Endothelial cell of umbilical vein (primary cell): ENCODE measurements at regions not wholly inside any gene's neighbourhood (a gene's known extent, or its start where the extent isn't known, plus 50 kb on each side); places are given as distances from the start of the nearest gene placed in this dataset.

Source experiments
- BruUV-seq: library from RNA; stranded (reverse); fragments of 400-500 nt; replicated peaks from 2 replicates; lab custom pipeline; 2021; lab: Mats Ljungman, UMichigan
- CTCF ChIA-PET: fragments of 300-600, 350-600 bp; sonication (Branson Sonifier 250); formaldehyde crosslinking; loops from one replicate; lab custom pipeline; 2021; ENCODE audit warnings: antibody characterized with exemption, inconsistent platforms; lab: Charles Lee
- POLR2A ChIA-PET: fragments of 300-600, 350-600 bp; sonication (Branson Sonifier 250); formaldehyde crosslinking; loops from one replicate; lab custom pipeline; 2021; ENCODE audit warnings: antibody characterized with exemption, inconsistent platforms; lab: Charles Lee
- DNase-seq: peaks from one replicate; pipeline ENCODE4 v3.0.0-alpha.2; 2011; ENCODE audit warnings: low read depth, low spot score
- FAIRE-seq: peaks from 2 replicates; lab custom pipeline; 2011; peaks lifted over from hg19 to GRCh38; lab: Jason Lieb, UNC
- H2AFZ ChIP-seq: 2 replicates; pipeline ENCODE4 v1.6.0; 2012; ENCODE audit warnings: low read depth, low read length, control low read depth, inconsistent platforms
- H3K27ac ChIP-seq: 2 replicates; pipeline ENCODE4 v1.5.1; 2011; ENCODE audit warnings: low read depth, mild to moderate bottlenecking, control low read depth, low read length, moderate library complexity; ENCODE audit not compliant: insufficient read depth
- H3K27me3 ChIP-seq, 2 experiments: 2 replicates each; pipeline versions ENCODE4 v1.6.0 to v1.6.1; 2011; ENCODE audit warnings: low read length in 2 of 2, mixed read lengths in 1 of 2; ENCODE audit not compliant: control insufficient read depth in 2 of 2, insufficient read depth in 2 of 2
- H3K36me3 ChIP-seq, 2 experiments: 2 replicates in 1 of 2; 3 replicates in 1 of 2; pipeline ENCODE4 v1.5.1; 2011; ENCODE audit warnings: low read length in 2 of 2, mild to moderate bottlenecking in 1 of 2, moderate library complexity in 1 of 2; ENCODE audit not compliant: control insufficient read depth in 2 of 2, insufficient read depth in 2 of 2; ENCODE audit errors: extremely low read depth in 1 of 2
- H3K4me1 ChIP-seq: 3 replicates; pipeline ENCODE4 v1.5.1; 2011; ENCODE audit warnings: mild to moderate bottlenecking, low read length; ENCODE audit not compliant: control insufficient read depth, insufficient read depth; ENCODE audit errors: extremely low read depth
- H3K4me2 ChIP-seq: 2 replicates; pipeline ENCODE4 v1.6.1; 2011; ENCODE audit warnings: low read length, control low read depth, mixed read lengths; ENCODE audit not compliant: insufficient read depth
- H3K4me3 ChIP-seq, 3 experiments: fragments of 200-600 bp in 1 of 3; sonication (generic), shearing (Covaris generic) in 1 of 3; replicated peaks in 1 of 3; 2 replicates each; pipeline ENCODE4 v1.5.1; 2011 to 2016; ENCODE audit warnings: control low read depth in 3 of 3, low read length in 3 of 3, mild to moderate bottlenecking in 2 of 3, inconsistent platforms in 1 of 3, low read depth in 1 of 3, moderate library complexity in 1 of 3; ENCODE audit not compliant: insufficient read depth in 1 of 3
- H3K79me2 ChIP-seq: 2 replicates; pipeline ENCODE4 v1.6.0; 2012; ENCODE audit warnings: low read length, inconsistent platforms; ENCODE audit not compliant: control insufficient read depth, insufficient read depth
- H3K9ac ChIP-seq: replicated peaks from 2 replicates; pipeline ENCODE3; 2011; ENCODE audit warnings: low read length, control low read depth; ENCODE audit not compliant: insufficient read depth; ENCODE audit errors: extremely low read depth
- H3K9me1 ChIP-seq: replicated peaks from 3 replicates; pipeline ENCODE4 v1.6.0; 2011; ENCODE audit warnings: mild to moderate bottlenecking, low read length; ENCODE audit not compliant: control insufficient read depth, insufficient read depth; ENCODE audit errors: extremely low read depth
- H3K9me3 ChIP-seq: replicated peaks from 2 replicates; pipeline ENCODE4 v1.5.1; 2012; ENCODE audit warnings: low read length, inconsistent platforms; ENCODE audit not compliant: control insufficient read depth, insufficient read depth
- H4K20me1 ChIP-seq: replicated peaks from 2 replicates; pipeline ENCODE3; 2011; ENCODE audit warnings: mild to moderate bottlenecking, low read length; ENCODE audit not compliant: control insufficient read depth, insufficient read depth; ENCODE audit errors: extremely low read depth
- EZH2 ChIP-seq: IDR thresholded peaks from 2 replicates; pipeline ENCODE4 v1.6.1; 2012; ENCODE audit warnings: borderline replicate concordance, low read depth, mild to moderate bottlenecking, moderate library complexity, low read length, inconsistent platforms; ENCODE audit not compliant: severe bottlenecking
- FOS ChIP-seq: IDR thresholded peaks from 2 replicates; pipeline ENCODE4 v1.6.1; 2011; ENCODE audit warnings: mild to moderate bottlenecking, low read length, moderate library complexity, borderline replicate concordance; ENCODE audit not compliant: insufficient read depth
- GATA2 ChIP-seq: IDR thresholded peaks from 2 replicates; pipeline ENCODE4 v1.7.0; 2011; ENCODE audit warnings: low read depth, mild to moderate bottlenecking, moderate library complexity, mixed read lengths, low read length; ENCODE audit not compliant: insufficient read length, insufficient read depth
- JUN ChIP-seq: IDR thresholded peaks from 2 replicates; pipeline ENCODE4 v1.6.1; 2011; ENCODE audit warnings: borderline replicate concordance, low read depth; ENCODE audit not compliant: insufficient read length, insufficient read depth
- MYC ChIP-seq: IDR thresholded peaks from one replicate; pipeline ENCODE4 v1.6.1; 2011; ENCODE audit warnings: mild to moderate bottlenecking, low read depth, low read length
- POLR2A ChIP-seq: IDR thresholded peaks from 2 replicates; pipeline ENCODE4 v1.6.1; 2012; ENCODE audit warnings: low read depth, mild to moderate bottlenecking, control low read depth, low read length
- POLR2AphosphoS5 ChIP-seq: IDR thresholded peaks from 2 replicates; pipeline ENCODE4 v1.6.1; 2012; ENCODE audit warnings: low read depth, mild to moderate bottlenecking, control low read depth, low read length, moderate library complexity; ENCODE audit not compliant: insufficient read depth
- dilution Hi-C: fragments of 300-500 bp; cut with MboI; formaldehyde crosslinking; loops from one replicate; pipeline ENCODE4 v1.15.0; 2019; ENCODE audit warnings: low sequenced_read_pairs; ENCODE audit not compliant: extremely low pct_ligation_motif_present
- intact Hi-C: fragments of 100-400 bp; cut with micrococcal nuclease; formaldehyde crosslinking; loops from one replicate; pipeline ENCODE4 v1.10.0; 2022
- TF ChIP-seq, protein P1 (sequence below), 2 donors: IDR thresholded peaks; 1 replicate in 1 of 2; 2 replicates in 1 of 2; pipeline ENCODE4 v1.5.1; 2011; ENCODE audit warnings: low read length in 2 of 2, mild to moderate bottlenecking in 2 of 2, moderate library complexity in 2 of 2, control low read depth in 1 of 2, inconsistent platforms in 1 of 2, low read depth in 1 of 2; ENCODE audit not compliant: insufficient read depth in 1 of 2; ENCODE audit errors: extremely low read depth in 1 of 2
- TF ChIP-seq, protein P2 (sequence below): IDR thresholded peaks from 2 replicates; pipeline ENCODE4 v1.6.1; 2011; ENCODE audit not compliant: insufficient read depth, insufficient read length

DNA sequence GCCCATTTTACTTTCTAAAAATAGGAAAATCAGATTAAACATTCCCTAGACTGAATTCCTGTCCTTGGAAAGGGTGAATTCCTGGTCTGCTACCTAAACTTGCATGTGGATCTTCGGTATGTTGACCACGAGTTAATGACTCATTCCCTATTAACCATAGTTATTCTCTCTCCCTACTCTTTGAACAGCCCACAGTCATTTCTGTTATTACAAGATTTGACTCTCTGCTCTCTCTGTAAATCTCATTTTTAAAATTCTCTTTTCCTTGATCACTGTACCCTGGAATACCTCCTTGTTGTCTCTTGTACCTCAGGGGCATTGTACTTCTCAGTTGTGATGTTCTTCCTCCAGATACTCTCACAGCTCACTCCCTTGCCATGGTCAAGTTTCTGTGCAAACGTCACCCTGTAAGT lies 92.0 kb upstream of the GULP1 start:
- Histone ChIP-seq H3K9me3 (no peaks in the 10 kb centered on the region), H4K20me1 (no peaks in the 10 kb centered on the region), H3K27me3 (no peaks in the 10 kb centered on the region), H3K4me1 (no peaks in the 10 kb centered on the region), H3K4me3 (no peak overlapping the region), H3K79me2 (no peaks in the 10 kb centered on the region), H2AFZ (no peak overlapping the region), H3K4me2 (no peak overlapping the region), H3K27ac (no peak overlapping the region), H3K9ac (no peak overlapping the region), H3K36me3 (no peaks in the 10 kb centered on the region), H3K9me1 (no peaks in the 10 kb centered on the region)
- POLR2A ChIA-PET = no interaction called here
- no TSS peak for BruUV-seq
- DNase-seq (no peak), FAIRE-seq (no peak)
- TF ChIP-seq, protein P1, sequence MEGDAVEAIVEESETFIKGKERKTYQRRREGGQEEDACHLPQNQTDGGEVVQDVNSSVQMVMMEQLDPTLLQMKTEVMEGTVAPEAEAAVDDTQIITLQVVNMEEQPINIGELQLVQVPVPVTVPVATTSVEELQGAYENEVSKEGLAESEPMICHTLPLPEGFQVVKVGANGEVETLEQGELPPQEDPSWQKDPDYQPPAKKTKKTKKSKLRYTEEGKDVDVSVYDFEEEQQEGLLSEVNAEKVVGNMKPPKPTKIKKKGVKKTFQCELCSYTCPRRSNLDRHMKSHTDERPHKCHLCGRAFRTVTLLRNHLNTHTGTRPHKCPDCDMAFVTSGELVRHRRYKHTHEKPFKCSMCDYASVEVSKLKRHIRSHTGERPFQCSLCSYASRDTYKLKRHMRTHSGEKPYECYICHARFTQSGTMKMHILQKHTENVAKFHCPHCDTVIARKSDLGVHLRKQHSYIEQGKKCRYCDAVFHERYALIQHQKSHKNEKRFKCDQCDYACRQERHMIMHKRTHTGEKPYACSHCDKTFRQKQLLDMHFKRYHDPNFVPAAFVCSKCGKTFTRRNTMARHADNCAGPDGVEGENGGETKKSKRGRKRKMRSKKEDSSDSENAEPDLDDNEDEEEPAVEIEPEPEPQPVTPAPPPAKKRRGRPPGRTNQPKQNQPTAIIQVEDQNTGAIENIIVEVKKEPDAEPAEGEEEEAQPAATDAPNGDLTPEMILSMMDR (IDR thresholded peaks at IDR 0.05; ENCODE audit: extremely low read depth in 1 of 2, insufficient read depth in 1 of 2, low read depth in 1 of 2, low read length in 2 of 2) = no peak
- TF ChIP-seq FOS = peak; percentile 9
- CTCF ChIA-PET = no interaction called here
- dilution Hi-C loops (no loop called here), intact Hi-C loops (no loop called here)

DNA sequence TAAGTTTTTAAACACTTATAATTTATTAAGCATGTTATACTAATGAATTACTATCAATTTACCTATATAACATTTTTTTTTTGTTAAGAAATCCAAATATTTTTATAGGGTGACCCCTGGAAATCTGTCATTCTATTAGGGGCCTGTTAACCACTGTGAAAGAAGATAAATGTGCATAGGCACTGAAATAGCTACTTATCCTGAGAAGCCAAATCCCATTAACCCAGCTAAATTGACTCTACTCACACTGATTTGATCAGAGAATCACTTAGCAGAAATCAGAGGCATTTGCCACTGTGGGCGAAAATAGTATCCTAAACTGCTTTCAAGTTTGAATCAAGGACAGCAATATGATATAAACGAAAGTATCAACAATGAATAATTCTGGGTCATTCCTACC lies 90.0 kb upstream of the GULP1 start:
- POLR2A ChIA-PET = no interaction called here
- FAIRE-seq = no peak
- dilution Hi-C loops = no loop called here

More for the DNA sequence above, 90.0 kb upstream of the GULP1 start:
- intact Hi-C loops = no loop called here
- Histone ChIP-seq H3K4me1 (no peaks in the 10 kb centered on the region), H3K9ac (no peak overlapping the region), H3K27ac (no peak overlapping the region), H3K4me2 (no peak overlapping the region), H3K4me3 (no peak overlapping the region), H3K9me1 (no peaks in the 10 kb centered on the region), H2AFZ (no peak overlapping the region), H3K27me3 (no peaks in the 10 kb centered on the region), H3K36me3 (no peaks in the 10 kb centered on the region), H3K9me3 (no peaks in the 10 kb centered on the region), H4K20me1 (no peaks in the 10 kb centered on the region), H3K79me2 (no peaks in the 10 kb centered on the region)
- no peak for DNase-seq
- BruUV-seq = no TSS peak
- CTCF ChIA-PET = interaction anchor here (0.8 kb wide), 1 partner anchor 14 kb away, joined by 3 read pairs; no protein-coding TSS in a partner anchor
- no peak for TF ChIP-seq POLR2A
- no peak for TF ChIP-seq JUN
- no peak for TF ChIP-seq FOS
- TF ChIP-seq, protein P1 (IDR thresholded peaks at IDR 0.05; ENCODE audit: extremely low read depth in 1 of 2, insufficient read depth in 1 of 2, low read depth in 1 of 2, low read length in 2 of 2) = no peak
- TF ChIP-seq POLR2AphosphoS5 = no peak
- no peak for TF ChIP-seq MYC
- TF ChIP-seq GATA2 = no peak
- TF ChIP-seq EZH2 = no peak
- TF ChIP-seq, protein P2, sequence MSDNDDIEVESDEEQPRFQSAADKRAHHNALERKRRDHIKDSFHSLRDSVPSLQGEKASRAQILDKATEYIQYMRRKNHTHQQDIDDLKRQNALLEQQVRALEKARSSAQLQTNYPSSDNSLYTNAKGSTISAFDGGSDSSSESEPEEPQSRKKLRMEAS = no peak
